OCI-LY3 (cell line): ENCODE measurements at regions not wholly inside any gene's neighbourhood (a gene's known extent, or its start where the extent isn't known, plus 50 kb on each side); places are given as distances from the start of the nearest gene placed in this dataset.

Source experiments
- CTCF ChIP-seq: fragments of 200-600, 300-600 bp; sonication (generic); IDR thresholded peaks from 2 replicates; pipeline ENCODE4 v1.5.1; 2014; ENCODE audit warnings: antibody characterized with exemption, low read length, low read depth
- EZH2phosphoT487 ChIP-seq: fragments of 200-600 bp; shearing (Covaris generic); IDR thresholded peaks from 2 replicates; pipeline ENCODE4 v1.6.1; 2018; ENCODE audit warnings: antibody characterized with exemption, mixed run types, low read depth

GRCh38 chr16:86044241-86044671 lies 145.3 kb downstream of the IRF8 start:
- TF ChIP-seq CTCF, result peak; percentile 78
- TF ChIP-seq EZH2phosphoT487, result no peak
